ENCODE measurements at regions not wholly inside any gene's neighbourhood (a gene's known extent, or its start where the extent isn't known, plus 50 kb on each side); places are given as distances from the start of the nearest gene placed in this dataset.

- Histone ChIP-seq H3K4me3 (no peak overlapping the region), H3K36me3 (no peaks in the 10 kb centered on the region), H3K27ac (peak overlapping the region; percentile 44), H3K4me1 (peaks cover 28% of the 10 kb centered on the region), H3K27me3 (peaks cover 6% of the 10 kb centered on the region), H3K9me3 (no peaks in the 10 kb centered on the region)
- intact Hi-C loops (cut with DNase I) = no loop called here
- ATAC-seq = no peak
- TF ChIP-seq, protein P1, sequence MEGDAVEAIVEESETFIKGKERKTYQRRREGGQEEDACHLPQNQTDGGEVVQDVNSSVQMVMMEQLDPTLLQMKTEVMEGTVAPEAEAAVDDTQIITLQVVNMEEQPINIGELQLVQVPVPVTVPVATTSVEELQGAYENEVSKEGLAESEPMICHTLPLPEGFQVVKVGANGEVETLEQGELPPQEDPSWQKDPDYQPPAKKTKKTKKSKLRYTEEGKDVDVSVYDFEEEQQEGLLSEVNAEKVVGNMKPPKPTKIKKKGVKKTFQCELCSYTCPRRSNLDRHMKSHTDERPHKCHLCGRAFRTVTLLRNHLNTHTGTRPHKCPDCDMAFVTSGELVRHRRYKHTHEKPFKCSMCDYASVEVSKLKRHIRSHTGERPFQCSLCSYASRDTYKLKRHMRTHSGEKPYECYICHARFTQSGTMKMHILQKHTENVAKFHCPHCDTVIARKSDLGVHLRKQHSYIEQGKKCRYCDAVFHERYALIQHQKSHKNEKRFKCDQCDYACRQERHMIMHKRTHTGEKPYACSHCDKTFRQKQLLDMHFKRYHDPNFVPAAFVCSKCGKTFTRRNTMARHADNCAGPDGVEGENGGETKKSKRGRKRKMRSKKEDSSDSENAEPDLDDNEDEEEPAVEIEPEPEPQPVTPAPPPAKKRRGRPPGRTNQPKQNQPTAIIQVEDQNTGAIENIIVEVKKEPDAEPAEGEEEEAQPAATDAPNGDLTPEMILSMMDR (IDR thresholded peaks at IDR 0.05) = no peak
- no peak for DNase-seq
Observed at GRCh38 chr12:108446766-108447165, 68.3 kb upstream of the FICD start.

DNA sequence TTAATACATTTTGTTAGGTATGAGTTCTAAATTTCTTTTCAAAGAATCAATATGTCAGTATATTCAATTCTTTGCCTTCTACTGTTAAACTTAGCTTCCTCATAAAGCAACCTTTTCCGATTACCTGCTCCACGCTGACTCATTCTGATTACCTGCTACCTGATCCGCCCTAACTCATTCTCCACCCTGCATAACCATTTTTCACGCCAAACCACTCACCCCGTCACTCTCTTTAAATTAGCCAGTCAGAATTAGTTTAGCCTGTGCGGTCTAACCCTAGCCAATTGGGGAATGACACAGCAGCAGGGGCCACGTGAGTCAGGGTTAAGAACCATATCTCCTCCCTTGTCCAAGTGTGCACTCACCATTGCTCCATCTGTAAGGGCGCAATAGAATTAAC, 72.2 kb upstream of the FICD start:
- H3K4me1 ChIP-seq = peaks cover 28% of the 10 kb centered on the region
- TF ChIP-seq, protein P1 (IDR thresholded peaks at IDR 0.05) = no peak
- H3K27me3 ChIP-seq = no peaks in the 10 kb centered on the region
- no peak overlapping the region for H3K27ac ChIP-seq
- intact Hi-C loops (cut with DNase I) = no loop called here
- H3K9me3 ChIP-seq = no peaks in the 10 kb centered on the region
- H3K4me3 ChIP-seq = no peak overlapping the region
- H3K36me3 ChIP-seq = no peaks in the 10 kb centered on the region
- ATAC-seq (no peak), DNase-seq (no peak)

- Histone ChIP-seq H3K27me3 (no peaks in the 10 kb centered on the region), H3K4me3 (no peak overlapping the region), H3K36me3 (no peaks in the 10 kb centered on the region), H3K9me3 (no peaks in the 10 kb centered on the region), H3K27ac (no peak overlapping the region), H3K4me1 (peaks cover 20% of the 10 kb centered on the region)
- intact Hi-C loops (cut with DNase I) = no loop called here
- no peak for DNase-seq
- ATAC-seq = no peak
- TF ChIP-seq, protein P1 (IDR thresholded peaks at IDR 0.05) = no peak
Observed at GRCh38 chr12:108442067-108442466, 73.0 kb upstream of the FICD start.

DNA sequence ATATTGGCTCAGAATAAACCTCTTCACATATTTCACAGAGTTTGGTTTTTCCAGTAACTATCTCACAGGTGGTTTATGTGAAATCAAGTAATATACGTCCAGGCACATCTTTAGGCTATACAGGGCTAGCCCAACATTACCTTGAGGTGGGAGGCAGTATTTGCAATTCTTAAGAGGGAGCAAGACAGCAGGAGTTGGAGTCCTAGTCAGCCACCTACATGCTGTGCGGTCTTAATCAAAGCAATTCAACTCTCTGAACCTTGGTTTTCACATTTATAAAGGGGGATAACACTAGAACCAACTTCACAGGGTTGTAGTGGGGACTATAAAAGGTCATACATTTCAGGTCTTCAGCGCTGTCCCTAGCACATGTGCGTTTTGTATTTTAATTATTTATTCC, 73.5 kb upstream of the FICD start:
- Histone ChIP-seq H3K27ac (no peak overlapping the region), H3K9me3 (no peaks in the 10 kb centered on the region), H3K4me3 (no peak overlapping the region), H3K36me3 (no peaks in the 10 kb centered on the region), H3K4me1 (peaks cover 15% of the 10 kb centered on the region), H3K27me3 (no peaks in the 10 kb centered on the region)
- ATAC-seq (no peak), DNase-seq (no peak)
- TF ChIP-seq, protein P1 (IDR thresholded peaks at IDR 0.05) = no peak
- intact Hi-C loops (cut with DNase I) = no loop called here

DNA sequence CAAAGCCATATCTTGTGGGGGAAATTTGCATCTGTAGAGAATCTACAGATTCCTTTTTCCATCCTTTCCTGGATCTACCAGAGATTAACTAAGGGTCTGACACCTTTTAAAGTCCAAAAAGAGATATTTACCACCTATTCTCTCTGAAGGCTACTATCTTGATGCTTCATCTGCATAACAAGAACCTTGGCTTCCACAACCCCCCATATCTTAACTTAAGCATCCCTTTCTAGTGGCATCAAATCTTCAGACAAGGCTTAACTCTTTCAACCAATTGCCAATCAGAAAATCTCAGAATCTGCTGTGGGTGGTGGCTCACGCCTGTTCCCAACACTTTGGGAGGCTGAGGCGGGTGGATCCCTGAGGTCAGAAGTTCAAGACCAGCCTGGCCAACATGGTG, 74.3 kb upstream of the FICD start:
- no peak overlapping the region for H3K4me3 ChIP-seq
- intact Hi-C loops (cut with DNase I) = no loop called here

More for the DNA sequence above, 74.3 kb upstream of the FICD start:
- H3K27ac ChIP-seq = no peak overlapping the region
- DNase-seq (no peak), ATAC-seq (no peak)
- H3K36me3 ChIP-seq = no peaks in the 10 kb centered on the region
- no peaks in the 10 kb centered on the region for H3K9me3 ChIP-seq
- peaks cover 10% of the 10 kb centered on the region for H3K4me1 ChIP-seq
- H3K27me3 ChIP-seq = no peaks in the 10 kb centered on the region
- TF ChIP-seq, protein P1 (IDR thresholded peaks at IDR 0.05) = no peak

Measured in upper lobe of right lung (tissue), 1 donor.